Breast epithelium (tissue), 4 donors: ENCODE measurements at regions not wholly inside any gene's neighbourhood (a gene's known extent, or its start where the extent isn't known, plus 50 kb on each side); places are given as distances from the start of the nearest gene placed in this dataset.

Experiments
- DNase-seq, 2 donors: peaks; one replicate each; pipeline ENCODE4 v3.0.0-alpha.2; 2019; ENCODE audit warnings: low spot score in 2 of 2
- H3K27ac ChIP-seq, 2 donors: fragments of 200-600 bp; sonication (generic) in 1 of 2; one replicate each; pipeline ENCODE4 v1.5.1; 2016 to 2019; ENCODE audit warnings: mild to moderate bottlenecking in 1 of 2
- H3K27me3 ChIP-seq, 2 donors: fragments of 200-600 bp; sonication (generic) in 1 of 2; one replicate each; pipeline versions ENCODE4 v1.5.1 to v1.6.0; 2017 to 2019; ENCODE audit warnings: control low read depth in 1 of 2, mild to moderate bottlenecking in 1 of 2
- H3K36me3 ChIP-seq: fragments of 200-600 bp; one replicate; pipeline ENCODE4 v1.5.1; 2019
- H3K4me1 ChIP-seq, 2 donors: fragments of 200-600 bp; sonication (generic); one replicate each; pipeline ENCODE4 v1.5.1; 2016 to 2019; ENCODE audit warnings: control low read depth in 1 of 2
- H3K4me3 ChIP-seq, 3 donors: fragments of 200-600 bp; sonication (generic); 1 replicate in 2 of 3; 2 replicates in 1 of 3; pipeline ENCODE4 v1.5.1; 2016 to 2019; ENCODE audit warnings: mild to moderate bottlenecking in 3 of 3, moderate library complexity in 2 of 3
- H3K9me3 ChIP-seq, 2 donors: fragments of 200-600 bp; sonication (generic) in 1 of 2; one replicate each; pipeline ENCODE4 v1.5.1; 2016 to 2019; ENCODE audit warnings: control low read depth in 1 of 2
- POLR2A ChIP-seq: fragments of 450-650 bp; IDR thresholded peaks from one replicate; pipeline ENCODE4 v1.6.1; 2016; ENCODE audit warnings: antibody characterized with exemption, mild to moderate bottlenecking, moderate library complexity
- POLR2AphosphoS5 ChIP-seq, 3 donors: sonication (generic); formaldehyde crosslinking; IDR thresholded peaks; one replicate each; pipeline ENCODE4 v1.6.1; 2017; ENCODE audit warnings: antibody characterized with exemption in 3 of 3
- intact Hi-C: fragments of 100-400 bp; cut with DNase I; formaldehyde crosslinking; loops from one replicate; pipeline ENCODE4 v1.15.1; 2023; ENCODE audit warnings: low total_unique reads
- TF ChIP-seq, protein P1 (sequence below), 3 donors: fragments of 450-650 bp; IDR thresholded peaks; one replicate each; pipeline ENCODE4 v1.5.1; 2016 to 2017; ENCODE audit warnings: antibody characterized with exemption in 3 of 3, mild to moderate bottlenecking in 3 of 3, moderate library complexity in 3 of 3

- no peak for DNase-seq
- no peaks in the 10 kb centered on the region for H3K36me3 ChIP-seq
- H3K4me1 ChIP-seq: no peaks in the 10 kb centered on the region
- TF ChIP-seq POLR2AphosphoS5 (IDR thresholded peaks at IDR 0.05): no peak
- TF ChIP-seq, protein P1, sequence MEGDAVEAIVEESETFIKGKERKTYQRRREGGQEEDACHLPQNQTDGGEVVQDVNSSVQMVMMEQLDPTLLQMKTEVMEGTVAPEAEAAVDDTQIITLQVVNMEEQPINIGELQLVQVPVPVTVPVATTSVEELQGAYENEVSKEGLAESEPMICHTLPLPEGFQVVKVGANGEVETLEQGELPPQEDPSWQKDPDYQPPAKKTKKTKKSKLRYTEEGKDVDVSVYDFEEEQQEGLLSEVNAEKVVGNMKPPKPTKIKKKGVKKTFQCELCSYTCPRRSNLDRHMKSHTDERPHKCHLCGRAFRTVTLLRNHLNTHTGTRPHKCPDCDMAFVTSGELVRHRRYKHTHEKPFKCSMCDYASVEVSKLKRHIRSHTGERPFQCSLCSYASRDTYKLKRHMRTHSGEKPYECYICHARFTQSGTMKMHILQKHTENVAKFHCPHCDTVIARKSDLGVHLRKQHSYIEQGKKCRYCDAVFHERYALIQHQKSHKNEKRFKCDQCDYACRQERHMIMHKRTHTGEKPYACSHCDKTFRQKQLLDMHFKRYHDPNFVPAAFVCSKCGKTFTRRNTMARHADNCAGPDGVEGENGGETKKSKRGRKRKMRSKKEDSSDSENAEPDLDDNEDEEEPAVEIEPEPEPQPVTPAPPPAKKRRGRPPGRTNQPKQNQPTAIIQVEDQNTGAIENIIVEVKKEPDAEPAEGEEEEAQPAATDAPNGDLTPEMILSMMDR (IDR thresholded peaks at IDR 0.05): no peak
- no peak for TF ChIP-seq POLR2A
- H3K4me3 ChIP-seq: no peak overlapping the region
- peaks cover 0 to 17% of the 10 kb centered on the region in 2 donors for H3K27me3 ChIP-seq
- no peaks in the 10 kb centered on the region for H3K9me3 ChIP-seq
- no peak overlapping the region for H3K27ac ChIP-seq
- intact Hi-C loops: no loop called here
Observed at GRCh38 chrX:99077099-99077498, 1333.0 kb downstream of the PCDH19 start.

GRCh38 chrX:99073551-99073950 is 1336.5 kb downstream of the PCDH19 start:
- Histone ChIP-seq H3K27me3 (peaks cover 0 to 25% of the 10 kb centered on the region in 2 donors), H3K4me3 (no peak overlapping the region), H3K4me1 (no peaks in the 10 kb centered on the region), H3K27ac (no peak overlapping the region), H3K36me3 (no peaks in the 10 kb centered on the region), H3K9me3 (no peaks in the 10 kb centered on the region)
- no peak for DNase-seq
- TF ChIP-seq POLR2AphosphoS5 (IDR thresholded peaks at IDR 0.05) (no peak), POLR2A (no peak)
- TF ChIP-seq, protein P1 (IDR thresholded peaks at IDR 0.05): no peak
- intact Hi-C loops: no loop called here

- H3K9me3 ChIP-seq: no peaks in the 10 kb centered on the region
- H3K4me3 ChIP-seq: no peak overlapping the region
- H3K27me3 ChIP-seq: peaks cover 0 to 9% of the 10 kb centered on the region in 2 donors
- TF ChIP-seq POLR2AphosphoS5 (IDR thresholded peaks at IDR 0.05) (no peak), POLR2A (no peak)
- TF ChIP-seq, protein P1 (IDR thresholded peaks at IDR 0.05): no peak
- DNase-seq: no peak
- no peaks in the 10 kb centered on the region for H3K36me3 ChIP-seq
- intact Hi-C loops: no loop called here
- no peak overlapping the region for H3K27ac ChIP-seq
- H3K4me1 ChIP-seq: no peaks in the 10 kb centered on the region
Observed at GRCh38 chrX:99051639-99052038, 1358.4 kb downstream of the PCDH19 start.

GRCh38 chrX:99033226-99033901 is 1376.7 kb downstream of the PCDH19 start:
- Histone ChIP-seq H3K27me3 (peaks cover 0 to 23% of the 10 kb centered on the region in 2 donors), H3K27ac (no peak overlapping the region), H3K4me3 (no peak overlapping the region), H3K4me1 (no peaks in the 10 kb centered on the region), H3K9me3 (no peaks in the 10 kb centered on the region), H3K36me3 (no peaks in the 10 kb centered on the region)
- TF ChIP-seq POLR2A: no peak
- no peak for TF ChIP-seq POLR2AphosphoS5 (IDR thresholded peaks at IDR 0.05)
- TF ChIP-seq, protein P1 (IDR thresholded peaks at IDR 0.05): no peak
- no peak for DNase-seq
- intact Hi-C loops: no loop called here

GRCh38 chrX:99010957-99011356 is 1399.1 kb downstream of the PCDH19 start:
- no peak for DNase-seq
- intact Hi-C loops: no loop called here
- Histone ChIP-seq H3K27ac (no peak overlapping the region), H3K36me3 (no peaks in the 10 kb centered on the region), H3K9me3 (peaks cover 0 to 9% of the 10 kb centered on the region in 2 donors), H3K4me3 (no peak overlapping the region), H3K4me1 (no peaks in the 10 kb centered on the region), H3K27me3 (no peaks in the 10 kb centered on the region)
- TF ChIP-seq POLR2A (no peak), POLR2AphosphoS5 (IDR thresholded peaks at IDR 0.05) (no peak)
- TF ChIP-seq, protein P1 (IDR thresholded peaks at IDR 0.05): no peak
